ENCODE measurements at regions not wholly inside any gene's neighbourhood (a gene's known extent, or its start where the extent isn't known, plus 50 kb on each side); places are given as distances from the start of the nearest gene placed in this dataset.

GRCh38 chr10:6920072-6921019, 340.3 kb upstream of the PRKCQ start (continued):
- TF ChIP-seq CCNT2 (IDR thresholded peaks at IDR 0.05; ENCODE audit: borderline replicate concordance, extremely low read depth, insufficient read length, low read depth, low read length) (peak; percentile 86), HMG20B (CRISPR knock-in tag; IDR thresholded peaks at IDR 0.05) (no peak), MBD2 (IDR thresholded peaks at IDR 0.05; ENCODE audit: borderline replicate concordance, low read depth) (0 out of 2 replicates have a peak, but pooled peaks have one; percentile 45), GABPB2 (CRISPR knock-in tag; conservative IDR thresholded peaks at IDR 0.05) (no peak), ZNF407 (IDR thresholded peaks at IDR 0.05; ENCODE audit: low read depth) (no peak), RBM34 (IDR thresholded peaks at IDR 0.05; ENCODE audit: borderline replicate concordance, insufficient read depth, low read length) (no peak), KLF16 (IDR thresholded peaks at IDR 0.05) (peak; percentile 98), HDAC6 (IDR thresholded peaks at IDR 0.05; ENCODE audit: low read depth, low read length) (no peak), CHAMP1 (IDR thresholded peaks at IDR 0.05) (peak; percentile 92), E2F1 (CRISPR knock-in tag; IDR thresholded peaks at IDR 0.05) (no peak), USF1 (CRISPR knock-in tag; IDR thresholded peaks at IDR 0.05) (no peak), RBM17 (IDR thresholded peaks at IDR 0.05; ENCODE audit: borderline replicate concordance, low read depth, low read length) (no peak)
